Spleen (tissue), 7 donors: ENCODE measurements at regions not wholly inside any gene's neighbourhood (a gene's known extent, or its start where the extent isn't known, plus 50 kb on each side); places are given as distances from the start of the nearest gene placed in this dataset.

ENCODE experiments used
- CTCF ChIP-seq, 11 experiments: fragments of 200-600 bp in 7 of 11; fragments of 450-650 bp in 4 of 11; sonication (generic) in 4 of 11; IDR thresholded peaks in 8 of 11; conservative IDR thresholded peaks in 3 of 11; 1 replicate in 7 of 11; 2 replicates in 4 of 11; pipeline versions ENCODE4 v1.4.0 to v1.8.0; 2016 to 2021; ENCODE audit warnings: antibody characterized with exemption in 11 of 11, inconsistent platforms in 4 of 11, mild to moderate bottlenecking in 1 of 11
- POLR2A ChIP-seq, 3 donors: fragments of 450-650 bp; IDR thresholded peaks; one replicate each; pipeline ENCODE4 v1.5.1; 2017; ENCODE audit warnings: antibody characterized with exemption in 3 of 3, mild to moderate bottlenecking in 1 of 3
- donor health status: DM: no; HTN: no; CAD: no; lungs with moderate emphysema.
- donor health status: DM: no; HTN: no; CAD: no.
- donor health status: DM: no; HTN: no; CAD: no.

- no peak for TF ChIP-seq CTCF (IDR thresholded peaks at IDR 0.05 in 8 of 11, conservative IDR thresholded peaks at IDR 0.05 in 3 of 11)
- TF ChIP-seq POLR2A (IDR thresholded peaks at IDR 0.05): no peak
These were observed 450.3 kb downstream of the RAPGEF2 start for GRCh38 chr4:159552979-159553768.
